IPS-20b (cell line): ENCODE measurements at regions not wholly inside any gene's neighbourhood (a gene's known extent, or its start where the extent isn't known, plus 50 kb on each side); places are given as distances from the start of the nearest gene placed in this dataset.
"Not testable (repeated sequence)": the region's sequence is repeated elsewhere in the genome, so short reads cannot be mapped to it uniquely, and the experiment has no call there.

Source experiments
- H3K27ac ChIP-seq: one replicate; pipeline ENCODE4 v1.5.1; 2013; ENCODE audit warnings: low read length
- H3K27me3 ChIP-seq: 2 replicates; pipeline ENCODE4 v1.6.1; 2013; ENCODE audit warnings: mild to moderate bottlenecking, low read length, inconsistent platforms; ENCODE audit not compliant: insufficient read depth
- H3K36me3 ChIP-seq: 2 replicates; pipeline ENCODE4 v1.6.1; 2013; ENCODE audit warnings: low read depth, mild to moderate bottlenecking, inconsistent platforms, low read length, moderate library complexity; ENCODE audit not compliant: insufficient read depth
- H3K4me1 ChIP-seq: 2 replicates; pipeline ENCODE4 v1.6.1; 2013; ENCODE audit warnings: mild to moderate bottlenecking, control low read depth, inconsistent platforms, low read length, moderate library complexity; ENCODE audit not compliant: insufficient read depth
- H3K4me3 ChIP-seq: 2 replicates; pipeline ENCODE4 v1.5.1; 2013; ENCODE audit warnings: mild to moderate bottlenecking, low read length, inconsistent platforms
- H3K9ac ChIP-seq: 2 replicates; pipeline ENCODE4 v1.6.1; 2013; ENCODE audit warnings: low read depth, mild to moderate bottlenecking, inconsistent platforms, low read length, moderate library complexity
- H3K9me3 ChIP-seq: 2 replicates; pipeline ENCODE4 v1.6.1; 2013; ENCODE audit warnings: mild to moderate bottlenecking, low read depth, low read length, inconsistent platforms; ENCODE audit not compliant: insufficient read depth

GRCh38 chr3:73266558-73266957 is 205.1 kb downstream of the EBLN2 start:
- not testable (repeated sequence) for H3K4me1 ChIP-seq, H3K27ac ChIP-seq, H3K9ac ChIP-seq, H3K4me3 ChIP-seq, H3K36me3 ChIP-seq, H3K9me3 ChIP-seq, H3K27me3 ChIP-seq

GRCh38 chr3:73269126-73269525 is 207.7 kb downstream of the EBLN2 start:
- not testable (repeated sequence) for H3K4me1 ChIP-seq, H3K36me3 ChIP-seq, H3K27me3 ChIP-seq, H3K9me3 ChIP-seq, H3K9ac ChIP-seq, H3K4me3 ChIP-seq, H3K27ac ChIP-seq

GRCh38 chr3:73270839-73271483 is 209.5 kb downstream of the EBLN2 start:
- Histone ChIP-seq H3K9me3 (no peaks in the 10 kb centered on the region), H3K36me3 (no peaks in the 10 kb centered on the region), H3K27me3 (no peaks in the 10 kb centered on the region), H3K9ac (no peak overlapping the region), H3K4me1 (no peaks in the 10 kb centered on the region), H3K27ac (no peak overlapping the region), H3K4me3 (no peak overlapping the region)

GRCh38 chr3:73273341-73273740 is 211.9 kb downstream of the EBLN2 start:
- H3K4me1 ChIP-seq = no peaks in the 10 kb centered on the region
- no peaks in the 10 kb centered on the region for H3K36me3 ChIP-seq
- no peak overlapping the region for H3K9ac ChIP-seq
- H3K9me3 ChIP-seq = no peaks in the 10 kb centered on the region
- H3K4me3 ChIP-seq = no peak overlapping the region
- no peak overlapping the region for H3K27ac ChIP-seq
- no peaks in the 10 kb centered on the region for H3K27me3 ChIP-seq

- H3K9ac ChIP-seq = no peak overlapping the region
- H3K27ac ChIP-seq = no peak overlapping the region
- H3K27me3 ChIP-seq = no peaks in the 10 kb centered on the region
- no peaks in the 10 kb centered on the region for H3K9me3 ChIP-seq
- H3K4me3 ChIP-seq = no peak overlapping the region
- H3K4me1 ChIP-seq = no peaks in the 10 kb centered on the region
- no peaks in the 10 kb centered on the region for H3K36me3 ChIP-seq
Observed at GRCh38 chr3:73280746-73281145, 219.3 kb downstream of the EBLN2 start.

- Histone ChIP-seq H3K9ac (no peak overlapping the region), H3K27me3 (no peaks in the 10 kb centered on the region), H3K4me1 (no peaks in the 10 kb centered on the region), H3K9me3 (no peaks in the 10 kb centered on the region), H3K36me3 (no peaks in the 10 kb centered on the region), H3K27ac (no peak overlapping the region), H3K4me3 (no peak overlapping the region)
Observed at GRCh38 chr3:73284472-73284871, 223.0 kb downstream of the EBLN2 start.

- no peaks in the 10 kb centered on the region for H3K27me3 ChIP-seq
- H3K4me1 ChIP-seq = no peaks in the 10 kb centered on the region; the same call in 1 of the 2 replicates
Observed at GRCh38 chr3:73291541-73291940, 230.1 kb downstream of the EBLN2 start.

GRCh38 chr3:73292220-73292619 is 230.8 kb downstream of the EBLN2 start:
- Histone ChIP-seq H3K4me3 (no peak overlapping the region), H3K9ac (no peak overlapping the region), H3K9me3 (no peaks in the 10 kb centered on the region)

More at GRCh38 chr3:73291541-73291940, 230.1 kb downstream of the EBLN2 start:
- Histone ChIP-seq H3K9me3 (no peaks in the 10 kb centered on the region), H3K4me3 (no peak overlapping the region), H3K9ac (no peak overlapping the region), H3K36me3 (no peaks in the 10 kb centered on the region), H3K27ac (no peak overlapping the region)

GRCh38 chr3:73294537-73294936 is 233.1 kb downstream of the EBLN2 start:
- H3K27me3 ChIP-seq = no peaks in the 10 kb centered on the region
- no peaks in the 10 kb centered on the region for H3K9me3 ChIP-seq
- H3K27ac ChIP-seq = no peak overlapping the region
- H3K9ac ChIP-seq = no peak overlapping the region
- H3K4me3 ChIP-seq = no peak overlapping the region
- H3K4me1 ChIP-seq = no peaks in the 10 kb centered on the region; the same call in 1 of the 2 replicates
- H3K36me3 ChIP-seq = no peaks in the 10 kb centered on the region

More at GRCh38 chr3:73292220-73292619, 230.8 kb downstream of the EBLN2 start:
- Histone ChIP-seq H3K27me3 (no peaks in the 10 kb centered on the region), H3K36me3 (no peaks in the 10 kb centered on the region), H3K27ac (no peak overlapping the region), H3K4me1 (no peaks in the 10 kb centered on the region; the same call in 1 of the 2 replicates)

GRCh38 chr3:73295876-73296635 is 234.6 kb downstream of the EBLN2 start:
- Histone ChIP-seq H3K36me3 (no peaks in the 10 kb centered on the region), H3K4me3 (no peak overlapping the region), H3K9me3 (no peaks in the 10 kb centered on the region), H3K4me1 (peaks cover 2% of the 10 kb centered on the region; the same call in 1 of the 2 replicates), H3K27me3 (no peaks in the 10 kb centered on the region), H3K27ac (no peak overlapping the region), H3K9ac (no peak overlapping the region)

- H3K4me1 ChIP-seq = peaks cover 2% of the 10 kb centered on the region; the same call in 1 of the 2 replicates
- H3K27ac ChIP-seq = no peak overlapping the region
- H3K36me3 ChIP-seq = no peaks in the 10 kb centered on the region
- H3K27me3 ChIP-seq = no peaks in the 10 kb centered on the region
- H3K9ac ChIP-seq = no peak overlapping the region
- H3K4me3 ChIP-seq = no peak overlapping the region
- no peaks in the 10 kb centered on the region for H3K9me3 ChIP-seq
Observed at GRCh38 chr3:73296859-73297258, 235.4 kb downstream of the EBLN2 start.
